K562 (cell line): ENCODE measurements at regions not wholly inside any gene's neighbourhood (a gene's known extent, or its start where the extent isn't known, plus 50 kb on each side); places are given as distances from the start of the nearest gene placed in this dataset.

Experiments used
- CBX3 ChIP-seq, 2 experiments: IDR thresholded peaks; 1 replicate in 1 of 2; 2 replicates in 1 of 2; pipeline ENCODE4 v1.6.1; 2012; ENCODE audit warnings: inconsistent platforms in 2 of 2, low read length in 2 of 2, borderline replicate concordance in 1 of 2, control low read depth in 1 of 2
- CHAMP1 ChIP-seq: fragments of 450-650 bp; IDR thresholded peaks from 2 replicates; pipeline ENCODE4 v1.6.1; 2016; ENCODE audit warnings: mild to moderate bottlenecking
- E2F8 ChIP-seq: fragments of 450-650 bp; IDR thresholded peaks from 2 replicates; pipeline ENCODE4 v1.7.1; 2018; ENCODE audit warnings: mild to moderate bottlenecking, low read depth; ENCODE audit not compliant: partially characterized antibody
- ELK3 ChIP-seq: fragments of 450-650 bp; formaldehyde crosslinking; IDR thresholded peaks from 2 replicates; pipeline ENCODE4 v1.4.0; 2020; ENCODE audit warnings: mild to moderate bottlenecking
- RBM17 ChIP-seq: fragments of 200-400 bp; formaldehyde crosslinking; IDR thresholded peaks from 2 replicates; pipeline ENCODE4 v1.6.1; 2017; ENCODE audit warnings: low read depth, mild to moderate bottlenecking, low read length, borderline replicate concordance
- U2AF2 ChIP-seq: fragments of 200-400 bp; formaldehyde crosslinking; optimal IDR thresholded peaks from 2 replicates; pipeline ENCODE3; 2017; ENCODE audit warnings: low read depth, mild to moderate bottlenecking, low read length
- USF1 ChIP-seq: sonication (generic); formaldehyde crosslinking; IDR thresholded peaks from 2 replicates; pipeline ENCODE4 v1.9.0; 2022; ENCODE audit warnings: mild to moderate bottlenecking, missing genetic modification reagents

GRCh38 chr5:36403632-36404311 is 102.1 kb upstream of the RANBP3L start (continued):
- no peak for TF ChIP-seq USF1 (CRISPR knock-in tag)
- TF ChIP-seq CHAMP1 = no peak
- TF ChIP-seq E2F8 = no peak
- no peak for TF ChIP-seq CBX3 (IDR thresholded peaks at IDR 0.05; ENCODE audit: borderline replicate concordance in 1 of 2, low read length in 2 of 2)
- TF ChIP-seq ELK3 (CRISPR knock-in tag) = no peak
- TF ChIP-seq U2AF2 = no peak
- TF ChIP-seq RBM17 = no peak
- TF ChIP-seq, all 486 proteins: peak for 0
